GM18868 (cell line): ENCODE measurements at regions not wholly inside any gene's neighbourhood (a gene's known extent, or its start where the extent isn't known, plus 50 kb on each side); places are given as distances from the start of the nearest gene placed in this dataset.
"Not testable (repeated sequence)": the region's sequence is repeated elsewhere in the genome, so short reads cannot be mapped to it uniquely, and the experiment has no call there.

ENCODE experiments used
- ATAC-seq: cut with Tn5 transposase; IDR thresholded peaks from one replicate; pipeline ENCODE4 v1.9.1; 2021; ENCODE audit warnings: mild to moderate bottlenecking, moderate library complexity; ENCODE audit not compliant: unreplicated experiment

DNA sequence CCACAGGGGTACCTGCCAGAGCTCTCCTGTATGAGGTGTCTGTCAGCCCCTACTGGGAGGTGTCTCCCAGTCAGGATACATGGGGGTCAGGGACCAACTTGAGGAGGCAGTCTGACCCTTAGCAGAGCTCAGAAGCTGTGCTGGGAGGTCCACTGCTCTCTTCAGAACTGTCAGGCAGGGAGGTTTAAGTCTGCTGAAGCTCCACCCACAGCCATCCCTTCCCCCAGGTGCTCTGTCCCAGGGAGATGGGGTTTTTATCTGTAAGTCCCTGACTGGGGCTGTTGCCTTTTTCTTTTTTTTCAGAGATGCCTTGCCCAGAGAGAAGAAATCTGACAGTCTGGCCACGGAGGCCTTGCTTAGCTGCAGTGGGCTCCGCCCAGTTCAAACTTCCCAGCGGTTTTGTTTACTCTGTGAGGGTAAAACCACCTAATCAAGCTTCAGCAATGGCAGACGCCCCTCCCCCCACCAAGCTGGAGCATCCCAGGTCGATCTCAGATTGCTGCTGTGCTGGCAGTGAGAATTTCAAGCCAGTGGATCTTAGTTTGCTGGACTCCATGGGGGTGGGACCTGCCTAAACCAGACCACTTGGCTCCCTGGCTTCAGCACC, 118.5 kb upstream of the RADX start:
- ATAC-seq, result not testable (repeated sequence)

GRCh38 chrX:106499473-106499872, 112.3 kb upstream of the RADX start:
- no peak for ATAC-seq

- ATAC-seq, result peak; percentile 96
Observed at GRCh38 chrX:106510713-106511403, 100.9 kb upstream of the RADX start.
